HepG2 (cell line): ENCODE measurements at regions not wholly inside any gene's neighbourhood (a gene's known extent, or its start where the extent isn't known, plus 50 kb on each side); places are given as distances from the start of the nearest gene placed in this dataset.

ENCODE experiments used
- ATAC-seq: fragments of 200-7000 bp; cut with Tn5 transposase; 3 replicates; pipeline ENCODE4 v1.9.1; 2020; ENCODE audit warnings: mild to moderate bottlenecking, moderate library complexity
- BruUV-seq: library from RNA; stranded (reverse); fragments of 400-500 nt; replicated peaks from 2 replicates; lab custom pipeline; 2021; lab: Mats Ljungman, UMichigan
- CTCF ChIA-PET: fragments of 300-600 bp; formaldehyde crosslinking; extraction: SDS; loops from one replicate; lab custom pipeline; 2021; ENCODE audit warnings: low total read pairs, inconsistent platforms, low intra/inter-chr PET ratio; lab: Yijun Ruan, JAX
- POLR2A ChIA-PET: fragments of 350-600 bp; sonication (Branson Sonifier 250); formaldehyde crosslinking; loops from one replicate; lab custom pipeline; 2020; ENCODE audit warnings: antibody characterized with exemption, inconsistent platforms; lab: Yijun Ruan, JAX
- DNase-seq: peaks from one replicate; pipeline ENCODE4 v3.0.0-alpha.2; 2015; ENCODE audit warnings: low spot score
- FAIRE-seq: peaks from 3 replicates; lab custom pipeline; 2011; peaks lifted over from hg19 to GRCh38; lab: Jason Lieb, UNC
- H2AFZ ChIP-seq: one replicate; pipeline ENCODE4 v1.6.1; 2011; ENCODE audit warnings: low read length, inconsistent platforms
- H3K27ac ChIP-seq: fragments of 300-600 bp; 3 replicates; pipeline ENCODE4 v1.8.0; 2011; ENCODE audit warnings: mixed run types, mild to moderate bottlenecking, mixed read lengths, low read length, inconsistent platforms; ENCODE audit not compliant: insufficient read depth; ENCODE audit errors: extremely low read length
- H3K27me3 ChIP-seq, 2 experiments: fragments of 200-600 bp in 1 of 2; 2 replicates in 1 of 2; 3 replicates in 1 of 2; pipeline versions ENCODE4 v1.6.0 to v1.8.0; 2011; ENCODE audit warnings: low read length in 2 of 2, mild to moderate bottlenecking in 2 of 2, moderate library complexity in 2 of 2, inconsistent platforms in 1 of 2; ENCODE audit not compliant: insufficient read depth in 2 of 2, control insufficient read depth in 1 of 2
- H3K36me3 ChIP-seq, 2 experiments: fragments of 200-600 bp in 1 of 2; replicated peaks in 1 of 2; 2 replicates in 1 of 2; 3 replicates in 1 of 2; pipeline versions ENCODE4 v1.5.1 to v1.8.0; 2011; ENCODE audit warnings: low read length in 2 of 2, inconsistent platforms in 1 of 2; ENCODE audit not compliant: insufficient read depth in 2 of 2, control insufficient read depth in 1 of 2
- H3K4me1 ChIP-seq: 2 replicates; pipeline ENCODE4 v1.5.1; 2012; ENCODE audit warnings: low read length, inconsistent platforms; ENCODE audit not compliant: insufficient read depth
- H3K4me2 ChIP-seq: 2 replicates; pipeline ENCODE4 v1.6.0; 2011; ENCODE audit warnings: low read depth, low read length, inconsistent platforms
- H3K4me3 ChIP-seq, 3 experiments: fragments of 200-600 bp in 1 of 3; sonication (generic), shearing (Covaris generic) in 1 of 3; replicated peaks in 1 of 3; 2 replicates each; pipeline ENCODE4 v1.5.1; 2011 to 2016; ENCODE audit warnings: low read length in 3 of 3, inconsistent platforms in 2 of 3, low read depth in 2 of 3, mild to moderate bottlenecking in 2 of 3, control low read depth in 1 of 3, mixed read lengths in 1 of 3; ENCODE audit not compliant: insufficient read depth in 1 of 3
- H3K79me2 ChIP-seq: one replicate; pipeline ENCODE4 v1.6.1; 2011; ENCODE audit warnings: low read length, inconsistent platforms; ENCODE audit not compliant: insufficient read depth
- H3K9ac ChIP-seq: 2 replicates; pipeline ENCODE4 v1.6.0; 2011; ENCODE audit warnings: mild to moderate bottlenecking, low read depth, low read length, inconsistent platforms; ENCODE audit not compliant: insufficient read depth
- H3K9me3 ChIP-seq: 2 replicates; pipeline ENCODE4 v1.5.1; 2012; ENCODE audit warnings: mild to moderate bottlenecking, low read length
- H4K20me1 ChIP-seq: 2 replicates; pipeline ENCODE4 v1.6.0; 2011; ENCODE audit warnings: inconsistent platforms, mild to moderate bottlenecking, low read length, moderate library complexity; ENCODE audit not compliant: insufficient read depth
- EEA1 ChIP-seq: sonication (generic); formaldehyde crosslinking; IDR thresholded peaks from 2 replicates; pipeline ENCODE4 v1.5.1; 2020; ENCODE audit warnings: mild to moderate bottlenecking, missing genetic modification reagents, borderline replicate concordance
- FOXA1 ChIP-seq, 2 experiments: fragments of 450-650 bp in 1 of 2; sonication (generic) in 1 of 2; formaldehyde crosslinking in 1 of 2; IDR thresholded peaks; 2 replicates each; pipeline versions ENCODE4 v1.4.0 to v1.6.1; 2016 to 2020; ENCODE audit warnings: missing genetic modification reagents in 1 of 2
- MAFG ChIP-seq: sonication (generic); formaldehyde crosslinking; IDR thresholded peaks from 2 replicates; pipeline ENCODE4 v1.5.1; 2020; ENCODE audit warnings: mild to moderate bottlenecking, missing genetic modification reagents
- MTA1 ChIP-seq: sonication (generic); formaldehyde crosslinking; IDR thresholded peaks from 2 replicates; pipeline ENCODE4 v1.4.0; 2020; ENCODE audit warnings: missing genetic modification reagents, mild to moderate bottlenecking, borderline replicate concordance
- PAF1 ChIP-seq: IDR thresholded peaks from 2 replicates; pipeline ENCODE4 v1.6.1; 2016; ENCODE audit warnings: missing genetic modification reagents, missing compliant biosample characterization
- POLR2G ChIP-seq: fragments of 200-400 bp; formaldehyde crosslinking; IDR thresholded peaks from 2 replicates; pipeline ENCODE4 v1.6.1; 2018; ENCODE audit warnings: mild to moderate bottlenecking, low read depth, low read length, moderate library complexity
- REPIN1 ChIP-seq: sonication (generic); formaldehyde crosslinking; IDR thresholded peaks from 2 replicates; pipeline ENCODE4 v1.8.0; 2022; ENCODE audit warnings: missing genetic modification reagents, low read depth, mild to moderate bottlenecking, borderline replicate concordance
- SRF ChIP-seq: IDR thresholded peaks from 2 replicates; pipeline ENCODE4 v1.6.1; 2011; ENCODE audit warnings: mild to moderate bottlenecking, low read depth, low read length, moderate library complexity
- ZNF296 ChIP-seq: sonication (generic); formaldehyde crosslinking; conservative IDR thresholded peaks from 2 replicates; pipeline ENCODE4 v1.5.0; 2020; ENCODE audit warnings: mild to moderate bottlenecking, missing genetic modification reagents
- ZNF724P ChIP-seq: sonication (generic); formaldehyde crosslinking; IDR thresholded peaks from 2 replicates; pipeline ENCODE4 v1.8.0; 2022; ENCODE audit warnings: missing genetic modification reagents, borderline replicate concordance
- WGBS: methylation state at CpG from one replicate; pipeline ENCODE4 v1.1.6; 2017; ENCODE audit warnings: low lambda C conversion rate; 5-methylcytosine and 5-hydroxymethylcytosine counted together
- in situ Hi-C: cut with HindIII; loops from 2 replicates; pipeline ENCODE4 v1.10.0; 2017; ENCODE audit warnings: low pct_unique_long_range_greater_than_20kb; ENCODE audit not compliant: extremely low pct_ligation_motif_present
- intact Hi-C: fragments of 100-400 bp; cut with micrococcal nuclease; formaldehyde crosslinking; loops from one replicate; pipeline ENCODE4 v1.10.0; 2022; ENCODE audit not compliant: unreplicated experiment
- TF ChIP-seq, protein P1 (sequence below): sonication (generic); formaldehyde crosslinking; IDR thresholded peaks from 2 replicates; pipeline ENCODE4 v1.5.0; 2020; ENCODE audit warnings: mild to moderate bottlenecking, missing genetic modification reagents
- TF ChIP-seq, protein P2 (sequence below): sonication (generic); formaldehyde crosslinking; IDR thresholded peaks from 2 replicates; pipeline ENCODE4 v1.9.0; 2021; ENCODE audit warnings: mild to moderate bottlenecking, missing genetic modification reagents
- TF ChIP-seq, protein P3 (sequence below): sonication (generic); formaldehyde crosslinking; IDR thresholded peaks from 2 replicates; pipeline ENCODE4 v1.8.0; 2022; ENCODE audit warnings: missing genetic modification reagents, mild to moderate bottlenecking, borderline replicate concordance

DNA sequence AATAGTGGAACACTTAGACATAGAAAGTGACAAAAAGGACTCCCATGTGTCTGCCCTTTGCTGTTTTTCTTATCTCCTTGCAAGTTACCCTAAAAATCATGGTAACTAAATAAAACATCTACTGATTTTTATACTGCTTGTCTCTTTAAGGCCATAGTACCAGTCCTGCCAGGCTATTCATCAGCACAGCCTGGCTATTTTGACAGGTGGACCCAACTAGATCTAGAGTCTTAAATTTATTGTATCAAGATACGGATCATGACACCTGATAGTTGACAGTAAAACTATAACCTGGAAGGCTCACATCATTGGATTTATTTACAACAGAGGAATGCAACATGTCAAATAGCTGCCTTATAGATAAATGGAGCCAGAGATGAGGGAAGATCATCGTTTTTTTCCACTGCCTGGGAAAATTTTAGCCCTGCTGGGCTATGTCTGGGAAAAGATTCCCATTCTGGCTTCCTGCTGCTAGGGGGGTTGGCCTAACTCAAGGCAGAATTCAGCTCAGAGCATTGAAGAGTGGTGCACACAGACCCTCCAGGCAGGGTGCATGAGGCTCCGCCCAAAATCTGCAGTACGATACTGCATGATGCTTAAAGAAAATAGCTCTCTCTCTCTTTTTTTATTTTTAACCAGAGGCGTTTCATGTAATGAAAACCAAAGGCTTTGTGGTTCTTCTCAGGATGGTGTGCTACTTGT is 292.0 kb upstream of the FZD8 start:
- no peak overlapping the region for H2AFZ ChIP-seq
- H3K36me3 ChIP-seq, result no peaks in the 10 kb centered on the region
- H3K4me2 ChIP-seq, result peak overlapping the region; percentile 18; the same call in 1 of the 2 replicates
- intact Hi-C loops, result loop anchor here (10.0 kb wide), 1 partner anchor 299 kb away; no protein-coding TSS in a partner anchor
- H3K9ac ChIP-seq, result no peak overlapping the region
- in situ Hi-C loops, result no loop called here
- ChIA-PET CTCF (no interaction called here), POLR2A (no interaction called here)
- H3K27me3 ChIP-seq, result no peaks in the 10 kb centered on the region
- no TSS peak for BruUV-seq
- peaks cover 21% of the 10 kb centered on the region for H3K4me1 ChIP-seq
- H3K79me2 ChIP-seq, result no peaks in the 10 kb centered on the region
- WGBS, result 65% methylated on average over 5 of the region's 5 CpGs
- no peak overlapping the region for H3K4me3 ChIP-seq
- FAIRE-seq (no peak), ATAC-seq (no peak), DNase-seq (no peak)
- no peaks in the 10 kb centered on the region for H3K9me3 ChIP-seq
- no peaks in the 10 kb centered on the region for H4K20me1 ChIP-seq
- no peak overlapping the region for H3K27ac ChIP-seq
- no peak for TF ChIP-seq FOXA1 (IDR thresholded peaks at IDR 0.05)
- TF ChIP-seq FOXA1 (CRISPR knock-in tag; IDR thresholded peaks at IDR 0.05), result no peak
- TF ChIP-seq PAF1, result no peak
- TF ChIP-seq ZNF296 (CRISPR knock-in tag), result no peak
- TF ChIP-seq EEA1, result no peak
- TF ChIP-seq ZNF724P (CRISPR knock-in tag), result no peak
- no peak for TF ChIP-seq MTA1 (CRISPR knock-in tag)
- TF ChIP-seq, protein P1, sequence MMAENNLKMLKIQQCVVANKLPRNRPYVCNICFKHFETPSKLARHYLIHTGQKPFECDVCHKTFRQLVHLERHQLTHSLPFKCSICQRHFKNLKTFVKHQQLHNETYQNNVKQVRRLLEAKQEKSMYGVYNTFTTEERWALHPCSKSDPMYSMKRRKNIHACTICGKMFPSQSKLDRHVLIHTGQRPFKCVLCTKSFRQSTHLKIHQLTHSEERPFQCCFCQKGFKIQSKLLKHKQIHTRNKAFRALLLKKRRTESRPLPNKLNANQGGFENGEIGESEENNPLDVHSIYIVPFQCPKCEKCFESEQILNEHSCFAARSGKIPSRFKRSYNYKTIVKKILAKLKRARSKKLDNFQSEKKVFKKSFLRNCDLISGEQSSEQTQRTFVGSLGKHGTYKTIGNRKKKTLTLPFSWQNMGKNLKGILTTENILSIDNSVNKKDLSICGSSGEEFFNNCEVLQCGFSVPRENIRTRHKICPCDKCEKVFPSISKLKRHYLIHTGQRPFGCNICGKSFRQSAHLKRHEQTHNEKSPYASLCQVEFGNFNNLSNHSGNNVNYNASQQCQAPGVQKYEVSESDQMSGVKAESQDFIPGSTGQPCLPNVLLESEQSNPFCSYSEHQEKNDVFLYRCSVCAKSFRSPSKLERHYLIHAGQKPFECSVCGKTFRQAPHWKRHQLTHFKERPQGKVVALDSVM (CRISPR knock-in tag), result no peak
- no peak for TF ChIP-seq MAFG (CRISPR knock-in tag)
- TF ChIP-seq, protein P2, sequence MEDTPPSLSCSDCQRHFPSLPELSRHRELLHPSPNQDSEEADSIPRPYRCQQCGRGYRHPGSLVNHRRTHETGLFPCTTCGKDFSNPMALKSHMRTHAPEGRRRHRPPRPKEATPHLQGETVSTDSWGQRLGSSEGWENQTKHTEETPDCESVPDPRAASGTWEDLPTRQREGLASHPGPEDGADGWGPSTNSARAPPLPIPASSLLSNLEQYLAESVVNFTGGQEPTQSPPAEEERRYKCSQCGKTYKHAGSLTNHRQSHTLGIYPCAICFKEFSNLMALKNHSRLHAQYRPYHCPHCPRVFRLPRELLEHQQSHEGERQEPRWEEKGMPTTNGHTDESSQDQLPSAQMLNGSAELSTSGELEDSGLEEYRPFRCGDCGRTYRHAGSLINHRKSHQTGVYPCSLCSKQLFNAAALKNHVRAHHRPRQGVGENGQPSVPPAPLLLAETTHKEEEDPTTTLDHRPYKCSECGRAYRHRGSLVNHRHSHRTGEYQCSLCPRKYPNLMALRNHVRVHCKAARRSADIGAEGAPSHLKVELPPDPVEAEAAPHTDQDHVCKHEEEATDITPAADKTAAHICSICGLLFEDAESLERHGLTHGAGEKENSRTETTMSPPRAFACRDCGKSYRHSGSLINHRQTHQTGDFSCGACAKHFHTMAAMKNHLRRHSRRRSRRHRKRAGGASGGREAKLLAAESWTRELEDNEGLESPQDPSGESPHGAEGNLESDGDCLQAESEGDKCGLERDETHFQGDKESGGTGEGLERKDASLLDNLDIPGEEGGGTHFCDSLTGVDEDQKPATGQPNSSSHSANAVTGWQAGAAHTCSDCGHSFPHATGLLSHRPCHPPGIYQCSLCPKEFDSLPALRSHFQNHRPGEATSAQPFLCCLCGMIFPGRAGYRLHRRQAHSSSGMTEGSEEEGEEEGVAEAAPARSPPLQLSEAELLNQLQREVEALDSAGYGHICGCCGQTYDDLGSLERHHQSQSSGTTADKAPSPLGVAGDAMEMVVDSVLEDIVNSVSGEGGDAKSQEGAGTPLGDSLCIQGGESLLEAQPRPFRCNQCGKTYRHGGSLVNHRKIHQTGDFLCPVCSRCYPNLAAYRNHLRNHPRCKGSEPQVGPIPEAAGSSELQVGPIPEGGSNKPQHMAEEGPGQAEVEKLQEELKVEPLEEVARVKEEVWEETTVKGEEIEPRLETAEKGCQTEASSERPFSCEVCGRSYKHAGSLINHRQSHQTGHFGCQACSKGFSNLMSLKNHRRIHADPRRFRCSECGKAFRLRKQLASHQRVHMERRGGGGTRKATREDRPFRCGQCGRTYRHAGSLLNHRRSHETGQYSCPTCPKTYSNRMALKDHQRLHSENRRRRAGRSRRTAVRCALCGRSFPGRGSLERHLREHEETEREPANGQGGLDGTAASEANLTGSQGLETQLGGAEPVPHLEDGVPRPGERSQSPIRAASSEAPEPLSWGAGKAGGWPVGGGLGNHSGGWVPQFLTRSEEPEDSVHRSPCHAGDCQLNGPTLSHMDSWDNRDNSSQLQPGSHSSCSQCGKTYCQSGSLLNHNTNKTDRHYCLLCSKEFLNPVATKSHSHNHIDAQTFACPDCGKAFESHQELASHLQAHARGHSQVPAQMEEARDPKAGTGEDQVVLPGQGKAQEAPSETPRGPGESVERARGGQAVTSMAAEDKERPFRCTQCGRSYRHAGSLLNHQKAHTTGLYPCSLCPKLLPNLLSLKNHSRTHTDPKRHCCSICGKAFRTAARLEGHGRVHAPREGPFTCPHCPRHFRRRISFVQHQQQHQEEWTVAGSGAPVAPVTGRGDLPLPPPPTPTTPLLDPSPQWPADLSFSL (CRISPR knock-in tag), result no peak
- TF ChIP-seq, protein P3, sequence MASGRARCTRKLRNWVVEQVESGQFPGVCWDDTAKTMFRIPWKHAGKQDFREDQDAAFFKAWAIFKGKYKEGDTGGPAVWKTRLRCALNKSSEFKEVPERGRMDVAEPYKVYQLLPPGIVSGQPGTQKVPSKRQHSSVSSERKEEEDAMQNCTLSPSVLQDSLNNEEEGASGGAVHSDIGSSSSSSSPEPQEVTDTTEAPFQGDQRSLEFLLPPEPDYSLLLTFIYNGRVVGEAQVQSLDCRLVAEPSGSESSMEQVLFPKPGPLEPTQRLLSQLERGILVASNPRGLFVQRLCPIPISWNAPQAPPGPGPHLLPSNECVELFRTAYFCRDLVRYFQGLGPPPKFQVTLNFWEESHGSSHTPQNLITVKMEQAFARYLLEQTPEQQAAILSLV (CRISPR knock-in tag), result no peak
- no peak for TF ChIP-seq SRF
- TF ChIP-seq POLR2G, result no peak
- no peak for TF ChIP-seq REPIN1
